Muscle layer of colon (tissue), 2 donors: ENCODE measurements at regions not wholly inside any gene's neighbourhood (a gene's known extent, or its start where the extent isn't known, plus 50 kb on each side); places are given as distances from the start of the nearest gene placed in this dataset.

ENCODE experiments used
- H3K27ac ChIP-seq: one replicate; pipeline ENCODE4 v1.7.0; 2013; ENCODE audit warnings: low read depth, mild to moderate bottlenecking, low read length, moderate library complexity
- H3K27me3 ChIP-seq, 2 donors: one replicate each; pipeline ENCODE4 v1.7.0; 2013; ENCODE audit warnings: low read length in 2 of 2, mild to moderate bottlenecking in 2 of 2; ENCODE audit not compliant: insufficient read depth in 2 of 2, control insufficient read depth in 1 of 2
- H3K36me3 ChIP-seq: one replicate; pipeline ENCODE4 v1.7.0; 2013; ENCODE audit warnings: mild to moderate bottlenecking, low read length; ENCODE audit not compliant: insufficient read depth
- H3K4me1 ChIP-seq: one replicate; pipeline ENCODE4 v1.7.0; 2013; ENCODE audit warnings: mild to moderate bottlenecking, low read length; ENCODE audit not compliant: insufficient read depth
- H3K4me3 ChIP-seq, 2 donors: one replicate each; pipeline ENCODE4 v1.7.0; 2013; ENCODE audit warnings: low read length in 2 of 2, low read depth in 1 of 2, mild to moderate bottlenecking in 1 of 2, moderate library complexity in 1 of 2
- H3K9ac ChIP-seq: one replicate; pipeline ENCODE4 v1.7.0; 2013; ENCODE audit warnings: low read length
- H3K9me3 ChIP-seq: one replicate; pipeline ENCODE4 v1.7.0; 2013; ENCODE audit warnings: mild to moderate bottlenecking, low read length
- donor health status: abdominal sarcoma.
- donor health status: Adenocarcinoma of cecum.

- Histone ChIP-seq H3K4me3 (no peak overlapping the region), H3K9ac (no peak overlapping the region), H3K27ac (no peak overlapping the region), H3K27me3 (no peaks in the 10 kb centered on the region), H3K9me3 (no peaks in the 10 kb centered on the region), H3K4me1 (no peaks in the 10 kb centered on the region), H3K36me3 (no peaks in the 10 kb centered on the region)
These were observed 75.2 kb upstream of the ARID1B start for GRCh38 chr6:156701966-156702365.

DNA sequence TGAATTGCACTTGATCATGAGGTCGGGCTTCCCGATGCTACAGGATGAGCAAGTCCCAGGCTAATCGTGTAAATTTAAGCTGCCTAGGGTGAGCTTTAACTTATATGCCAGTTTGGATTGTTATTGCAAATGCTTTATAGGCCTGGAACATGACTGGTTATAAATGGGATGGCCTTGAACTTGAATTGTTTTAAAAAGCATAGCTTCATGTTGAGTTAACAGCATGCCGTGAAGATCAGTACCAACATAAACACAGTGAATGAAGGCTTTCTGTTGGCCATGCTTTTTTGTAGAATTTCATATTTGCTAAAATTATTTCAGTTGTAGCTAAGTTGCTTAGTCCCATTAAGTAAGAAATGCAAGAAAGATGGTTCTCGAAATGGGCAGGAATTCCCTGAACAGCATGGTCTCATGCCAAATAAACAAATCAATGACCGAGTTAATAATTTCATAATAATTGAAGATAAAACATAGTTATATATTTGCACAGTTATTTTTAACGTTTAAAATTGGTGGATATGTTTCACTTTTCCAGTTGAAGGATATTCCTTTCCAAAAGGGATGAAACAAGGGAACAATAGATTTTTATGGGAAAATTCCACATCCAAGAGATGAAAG, 76.6 kb upstream of the ARID1B start:
- H3K36me3 ChIP-seq = no peaks in the 10 kb centered on the region
- no peaks in the 10 kb centered on the region for H3K4me1 ChIP-seq
- no peaks in the 10 kb centered on the region for H3K9me3 ChIP-seq
- no peak overlapping the region for H3K4me3 ChIP-seq
- H3K9ac ChIP-seq = no peak overlapping the region
- no peak overlapping the region for H3K27ac ChIP-seq
- no peaks in the 10 kb centered on the region for H3K27me3 ChIP-seq

GRCh38 chr6:156699935-156700334, 77.2 kb upstream of the ARID1B start:
- Histone ChIP-seq H3K27ac (no peak overlapping the region), H3K9ac (no peak overlapping the region), H3K9me3 (no peaks in the 10 kb centered on the region), H3K36me3 (no peaks in the 10 kb centered on the region), H3K27me3 (no peaks in the 10 kb centered on the region), H3K4me1 (no peaks in the 10 kb centered on the region), H3K4me3 (no peak overlapping the region)

DNA sequence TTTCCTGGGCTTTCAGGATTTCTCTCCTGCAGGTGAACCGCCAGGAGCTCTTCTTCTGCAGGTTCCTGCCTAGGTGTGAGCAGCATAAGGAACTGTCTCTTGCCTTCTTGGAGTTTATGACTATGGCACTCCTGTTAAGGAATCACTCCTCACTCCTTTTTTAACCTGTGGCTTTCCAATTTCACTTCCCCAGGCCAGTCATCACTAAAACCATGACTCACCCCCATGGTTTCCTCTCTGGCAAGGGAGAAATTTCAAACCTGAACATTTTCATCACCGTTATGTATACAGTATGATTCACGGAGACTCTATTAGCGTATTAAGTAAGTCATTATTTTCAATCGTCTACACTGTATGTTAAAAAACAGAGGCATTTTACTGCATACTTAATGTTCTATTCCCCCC, 78.2 kb upstream of the ARID1B start:
- H3K9ac ChIP-seq = no peak overlapping the region
- no peaks in the 10 kb centered on the region for H3K9me3 ChIP-seq
- no peaks in the 10 kb centered on the region for H3K36me3 ChIP-seq
- H3K27me3 ChIP-seq = no peaks in the 10 kb centered on the region
- H3K4me3 ChIP-seq = no peak overlapping the region
- H3K4me1 ChIP-seq = no peaks in the 10 kb centered on the region
- H3K27ac ChIP-seq = no peak overlapping the region

DNA sequence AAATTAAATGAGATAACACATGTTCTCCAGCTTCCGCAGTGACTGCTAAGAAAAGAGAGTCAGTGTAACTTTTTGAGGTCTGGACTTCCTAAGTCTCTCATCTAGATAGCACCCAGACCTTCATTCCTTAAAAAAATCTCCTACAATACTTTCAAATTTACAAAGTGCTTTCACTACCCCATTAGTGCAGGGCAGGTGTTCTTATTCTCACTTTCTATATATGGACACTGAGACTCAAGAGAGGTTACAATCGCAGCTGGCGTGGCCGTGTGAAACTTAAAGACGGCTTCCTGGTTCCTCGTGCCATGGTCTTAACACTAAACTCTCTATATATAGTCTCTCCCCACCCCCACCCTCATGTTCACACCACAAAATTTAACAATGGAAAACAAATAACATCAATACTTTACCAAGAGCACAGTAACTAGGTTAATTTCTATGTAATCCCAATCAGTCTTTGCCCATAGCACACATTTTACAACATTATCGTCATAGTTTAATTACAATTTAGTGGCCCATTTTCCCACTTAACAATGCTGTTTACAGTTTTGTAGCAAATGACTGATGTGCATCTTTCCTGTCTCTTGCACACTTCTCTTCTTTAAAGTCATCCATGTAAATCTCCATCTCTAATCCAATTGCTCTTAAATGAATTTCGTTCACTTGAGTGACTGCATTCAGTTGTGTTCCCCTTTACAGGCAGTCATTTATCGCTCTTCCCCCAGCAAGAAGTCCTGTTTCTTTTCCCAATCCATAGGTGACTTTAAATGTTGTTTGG, 78.8 kb upstream of the ARID1B start:
- Histone ChIP-seq H3K27me3 (no peaks in the 10 kb centered on the region), H3K36me3 (no peaks in the 10 kb centered on the region), H3K9ac (no peak overlapping the region), H3K27ac (no peak overlapping the region), H3K9me3 (no peaks in the 10 kb centered on the region), H3K4me3 (no peak overlapping the region), H3K4me1 (no peaks in the 10 kb centered on the region)

DNA sequence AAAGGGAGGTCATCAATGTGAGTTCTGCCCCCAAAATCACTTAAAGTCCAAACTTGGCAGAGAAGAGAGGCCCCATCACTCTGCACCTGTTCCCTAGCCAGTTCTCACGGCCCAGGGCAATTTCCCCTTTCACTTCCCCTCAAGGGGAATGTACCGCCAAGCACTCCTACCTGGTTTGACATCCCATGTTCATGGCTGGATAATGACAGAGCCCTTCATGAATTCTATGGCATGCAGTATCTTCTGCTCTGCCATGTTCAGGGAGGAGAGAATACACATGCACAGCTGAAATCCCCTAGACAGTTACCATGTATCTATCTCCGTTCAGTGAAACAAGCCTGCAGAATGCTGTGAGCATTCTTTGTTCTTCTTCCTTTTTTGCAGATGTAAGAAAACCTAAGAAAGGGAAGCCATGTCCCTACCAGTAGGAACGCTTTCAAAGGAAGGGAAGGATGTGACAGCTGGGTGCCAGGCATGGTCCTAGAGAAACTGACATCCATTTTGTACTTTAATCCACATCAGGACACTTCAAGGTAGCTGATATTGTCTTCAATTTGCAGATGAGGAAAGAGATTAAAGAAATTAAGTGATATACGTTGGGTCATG, 79.8 kb upstream of the ARID1B start:
- H3K36me3 ChIP-seq = no peaks in the 10 kb centered on the region
- no peaks in the 10 kb centered on the region for H3K4me1 ChIP-seq
- H3K9me3 ChIP-seq = no peaks in the 10 kb centered on the region
- no peak overlapping the region for H3K4me3 ChIP-seq
- no peaks in the 10 kb centered on the region for H3K27me3 ChIP-seq
- H3K9ac ChIP-seq = no peak overlapping the region
- no peak overlapping the region for H3K27ac ChIP-seq

DNA sequence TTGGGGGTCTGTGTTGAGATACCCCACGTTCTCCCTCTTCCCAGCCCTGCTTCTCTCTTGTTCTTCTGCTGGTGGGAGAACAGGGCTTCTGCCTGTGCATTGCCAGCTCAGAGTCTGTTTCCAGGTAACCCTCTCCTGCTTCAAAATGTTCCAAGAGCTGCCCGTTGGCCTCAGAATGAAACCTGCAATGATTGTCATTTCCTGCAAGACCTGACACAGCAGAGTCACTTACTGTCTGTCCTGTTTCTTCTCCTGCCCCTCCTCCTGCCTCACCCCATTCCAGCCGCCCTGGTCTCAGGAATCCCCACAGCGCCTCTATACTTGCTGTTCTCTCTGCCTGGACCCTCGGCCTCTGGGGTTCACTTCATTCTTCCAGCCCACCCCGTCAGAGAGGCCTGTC, 81.4 kb upstream of the ARID1B start:
- H3K9me3 ChIP-seq = no peaks in the 10 kb centered on the region
- H3K9ac ChIP-seq = no peak overlapping the region
- H3K4me3 ChIP-seq = no peak overlapping the region
- H3K36me3 ChIP-seq = no peaks in the 10 kb centered on the region
- H3K27ac ChIP-seq = no peak overlapping the region
- no peaks in the 10 kb centered on the region for H3K27me3 ChIP-seq
- no peaks in the 10 kb centered on the region for H3K4me1 ChIP-seq

- no peaks in the 10 kb centered on the region for H3K9me3 ChIP-seq
- H3K4me1 ChIP-seq = no peaks in the 10 kb centered on the region
- no peak overlapping the region for H3K27ac ChIP-seq
- H3K9ac ChIP-seq = no peak overlapping the region
- H3K4me3 ChIP-seq = no peak overlapping the region
- H3K36me3 ChIP-seq = no peaks in the 10 kb centered on the region
- no peaks in the 10 kb centered on the region for H3K27me3 ChIP-seq
These were observed 82.5 kb upstream of the ARID1B start for GRCh38 chr6:156694679-156695078.

- H3K27ac ChIP-seq = no peak overlapping the region
- H3K36me3 ChIP-seq = no peaks in the 10 kb centered on the region
- H3K27me3 ChIP-seq = no peaks in the 10 kb centered on the region
- H3K4me3 ChIP-seq = no peak overlapping the region
- H3K9ac ChIP-seq = no peak overlapping the region
- peaks cover 7% of the 10 kb centered on the region for H3K4me1 ChIP-seq
- H3K9me3 ChIP-seq = no peaks in the 10 kb centered on the region
These were observed 86.2 kb upstream of the ARID1B start for GRCh38 chr6:156691018-156691417.

DNA sequence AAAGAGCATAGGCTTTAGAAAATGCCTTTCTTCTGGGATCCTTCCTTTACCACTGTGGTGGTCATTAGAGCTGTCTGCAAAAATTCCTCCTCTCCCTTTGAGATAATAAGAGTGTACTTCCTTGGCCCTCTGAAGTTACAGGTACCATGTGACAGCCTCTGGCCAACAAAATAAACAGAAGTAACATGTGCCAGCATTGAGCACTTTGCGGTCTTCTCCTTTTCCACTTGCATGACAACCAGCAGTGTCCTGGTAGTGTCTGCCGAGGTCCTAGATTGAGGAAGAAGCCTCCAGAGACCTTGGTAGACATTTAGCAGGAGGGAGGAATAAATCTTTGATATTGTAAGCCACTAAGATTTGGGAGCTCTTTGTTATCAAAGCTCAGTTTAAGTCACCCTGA, 87.5 kb upstream of the ARID1B start:
- no peak overlapping the region for H3K9ac ChIP-seq
- no peaks in the 10 kb centered on the region for H3K27me3 ChIP-seq
- no peak overlapping the region for H3K27ac ChIP-seq
- no peaks in the 10 kb centered on the region for H3K9me3 ChIP-seq
- peaks cover 14% of the 10 kb centered on the region for H3K4me1 ChIP-seq
- no peak overlapping the region for H3K4me3 ChIP-seq
- H3K36me3 ChIP-seq = no peaks in the 10 kb centered on the region

GRCh38 chr6:156688620-156688971, 88.6 kb upstream of the ARID1B start:
- Histone ChIP-seq H3K4me1 (peaks cover 14% of the 10 kb centered on the region), H3K9ac (no peak overlapping the region), H3K27ac (peak overlapping the region; percentile 81), H3K9me3 (no peaks in the 10 kb centered on the region), H3K36me3 (no peaks in the 10 kb centered on the region), H3K27me3 (no peaks in the 10 kb centered on the region), H3K4me3 (no peak overlapping the region)
